Neuronal stem cell (in vitro differentiated cells): ENCODE measurements at regions not wholly inside any gene's neighbourhood (a gene's known extent, or its start where the extent isn't known, plus 50 kb on each side); places are given as distances from the start of the nearest gene placed in this dataset.

ENCODE experiments used
- DNase-seq: peaks from one replicate; pipeline ENCODE4 v3.0.0-alpha.2; 2013; ENCODE audit warnings: low spot score
- H2AFZ ChIP-seq: one replicate; pipeline ENCODE4 v1.6.1; 2013; ENCODE audit warnings: mild to moderate bottlenecking, low read length, inconsistent platforms
- H2AK5ac ChIP-seq: 2 replicates; pipeline ENCODE4 v1.6.1; 2013; ENCODE audit warnings: low read depth, mild to moderate bottlenecking, inconsistent platforms, low read length, moderate library complexity, mixed read lengths
- H2BK120ac ChIP-seq: 2 replicates; pipeline ENCODE4 v1.6.1; 2013; ENCODE audit warnings: low read depth, mild to moderate bottlenecking, inconsistent platforms, low read length, moderate library complexity, mixed read lengths
- H2BK12ac ChIP-seq: one replicate; pipeline ENCODE4 v1.6.1; 2013; ENCODE audit warnings: low read length, inconsistent platforms
- H2BK15ac ChIP-seq: 2 replicates; pipeline ENCODE4 v1.6.1; 2013; ENCODE audit warnings: mild to moderate bottlenecking, low read length, inconsistent platforms, mixed read lengths
- H2BK5ac ChIP-seq: one replicate; pipeline ENCODE4 v1.6.1; 2013; ENCODE audit warnings: inconsistent platforms, mild to moderate bottlenecking, low read length, moderate library complexity
- H3K14ac ChIP-seq: one replicate; pipeline ENCODE4 v1.6.1; 2013; ENCODE audit warnings: low read length, inconsistent platforms
- H3K18ac ChIP-seq: 2 replicates; pipeline ENCODE4 v1.6.1; 2013; ENCODE audit warnings: low read length, inconsistent platforms
- H3K23ac ChIP-seq: 2 replicates; pipeline ENCODE4 v1.6.1; 2013; ENCODE audit warnings: low read depth, mild to moderate bottlenecking, mixed read lengths, low read length, inconsistent platforms; ENCODE audit not compliant: poor library complexity
- H3K27ac ChIP-seq: replicated peaks from 3 replicates; pipeline ENCODE4 v1.5.1; 2013; ENCODE audit warnings: low read length, inconsistent platforms
- H3K27me3 ChIP-seq, 3 experiments: 2 replicates each; pipeline ENCODE4 v1.6.1; 2013; ENCODE audit warnings: low read length in 3 of 3, mild to moderate bottlenecking in 2 of 3, inconsistent platforms in 1 of 3, low read depth in 1 of 3, mixed read lengths in 1 of 3, moderate library complexity in 1 of 3; ENCODE audit not compliant: control insufficient read depth in 3 of 3, insufficient read depth in 3 of 3
- H3K36me3 ChIP-seq, 2 donors: replicated peaks in 1 of 2; 2 replicates each; pipeline ENCODE4 v1.6.1; 2013; ENCODE audit warnings: low read length in 2 of 2; ENCODE audit not compliant: control insufficient read depth in 2 of 2, insufficient read depth in 2 of 2
- H3K4ac ChIP-seq: 2 replicates; pipeline ENCODE4 v1.6.1; 2013; ENCODE audit warnings: inconsistent platforms, mild to moderate bottlenecking, low read length, moderate library complexity
- H3K4me1 ChIP-seq, 2 donors: 1 replicate in 1 of 2; 2 replicates in 1 of 2; pipeline ENCODE4 v1.6.1; 2013; ENCODE audit warnings: low read length in 2 of 2, low read depth in 1 of 2; ENCODE audit not compliant: control insufficient read depth in 2 of 2, insufficient read depth in 1 of 2
- H3K4me2 ChIP-seq: one replicate; pipeline ENCODE4 v1.6.1; 2013; ENCODE audit warnings: mild to moderate bottlenecking, low read length, inconsistent platforms; ENCODE audit not compliant: insufficient read depth, poor library complexity, severe bottlenecking
- H3K4me3 ChIP-seq, 2 donors: 2 replicates each; pipeline ENCODE4 v1.5.1; 2013; ENCODE audit warnings: low read length in 2 of 2, mild to moderate bottlenecking in 2 of 2, inconsistent platforms in 1 of 2, moderate library complexity in 1 of 2
- H3K79me1 ChIP-seq: one replicate; pipeline ENCODE4 v1.6.1; 2013; ENCODE audit warnings: low read depth, mild to moderate bottlenecking, inconsistent platforms, low read length, moderate library complexity
- H3K9ac ChIP-seq: one replicate; pipeline ENCODE4 v1.6.1; 2013; ENCODE audit warnings: mild to moderate bottlenecking, low read depth, low read length, inconsistent platforms; ENCODE audit not compliant: poor library complexity
- H3K9me3 ChIP-seq, 2 donors: replicated peaks in 1 of 2; 2 replicates each; pipeline versions ENCODE3 to v1.6.1; 2013; ENCODE audit warnings: low read length in 2 of 2, mild to moderate bottlenecking in 2 of 2, inconsistent platforms in 1 of 2, low read depth in 1 of 2, mixed read lengths in 1 of 2, moderate library complexity in 1 of 2; ENCODE audit not compliant: control insufficient read depth in 2 of 2, insufficient read depth in 1 of 2
- H4K8ac ChIP-seq: one replicate; pipeline ENCODE4 v1.6.1; 2013; ENCODE audit warnings: low read depth, mild to moderate bottlenecking, inconsistent platforms, low read length, moderate library complexity
- H4K91ac ChIP-seq: one replicate; pipeline ENCODE4 v1.6.1; 2013; ENCODE audit warnings: low read length, low read depth, mild to moderate bottlenecking, inconsistent platforms; ENCODE audit not compliant: poor library complexity
- WGBS, 2 donors: extraction: QIAGEN DNeasy Blood & Tissue Kit; methylation state at CpG; one replicate each; pipeline ENCODE4 v1.1.7; 2013; ENCODE audit warnings: missing lambda C conversion rate in 2 of 2, mixed read lengths in 1 of 2; ENCODE audit not compliant: insufficient read length in 2 of 2, insufficient replicate concordance in 1 of 2; ENCODE audit errors: extremely low coverage in 2 of 2; 5-methylcytosine and 5-hydroxymethylcytosine counted together

DNA sequence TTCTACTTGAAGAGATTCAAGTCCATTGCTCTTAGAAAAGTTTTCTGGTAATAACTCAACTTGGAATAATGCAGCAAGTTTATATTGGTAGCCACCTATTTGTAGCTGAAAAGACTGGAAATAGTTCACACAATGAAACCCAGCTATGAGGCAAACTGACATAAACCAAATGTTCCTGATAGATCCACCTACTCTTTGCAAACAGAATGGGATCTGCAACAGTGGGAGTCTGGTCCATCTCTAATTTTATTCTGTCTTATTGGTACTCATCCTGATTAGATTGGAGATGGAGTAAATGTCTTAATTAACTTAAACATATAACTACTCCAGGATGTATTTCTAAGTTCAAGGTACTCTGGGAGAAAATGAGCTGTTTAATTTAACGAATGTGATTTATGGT is 438.0 kb downstream of the OLFM4 start:
- no peak overlapping the region for H3K14ac ChIP-seq
- H4K8ac ChIP-seq = no peak overlapping the region
- no peak overlapping the region for H2BK5ac ChIP-seq
- WGBS, 2 donors = no CpG with 5 or more reads among the region's 1 CpG
- H3K4me3 ChIP-seq = no peak overlapping the region
- H3K79me1 ChIP-seq = no peaks in the 10 kb centered on the region
- H2BK12ac ChIP-seq = no peak overlapping the region
- H2AFZ ChIP-seq = no peak overlapping the region
- H3K18ac ChIP-seq = no peak overlapping the region
- no peak overlapping the region for H3K27ac ChIP-seq
- no peak overlapping the region for H3K4me2 ChIP-seq
- no peak overlapping the region for H2BK15ac ChIP-seq
- no peak overlapping the region for H4K91ac ChIP-seq
- no peak overlapping the region for H2AK5ac ChIP-seq
- H3K9ac ChIP-seq = no peak overlapping the region
- H2BK120ac ChIP-seq = no peak overlapping the region
- no peak for DNase-seq
- H3K4me1 ChIP-seq = no peaks in the 10 kb centered on the region
- H3K23ac ChIP-seq = no peak overlapping the region
- H3K36me3 ChIP-seq = no peaks in the 10 kb centered on the region
- no peak overlapping the region for H3K4ac ChIP-seq
- H3K27me3 ChIP-seq = no peaks in the 10 kb centered on the region
- H3K9me3 ChIP-seq = peaks cover 0 to 3% of the 10 kb centered on the region in 2 donors

DNA sequence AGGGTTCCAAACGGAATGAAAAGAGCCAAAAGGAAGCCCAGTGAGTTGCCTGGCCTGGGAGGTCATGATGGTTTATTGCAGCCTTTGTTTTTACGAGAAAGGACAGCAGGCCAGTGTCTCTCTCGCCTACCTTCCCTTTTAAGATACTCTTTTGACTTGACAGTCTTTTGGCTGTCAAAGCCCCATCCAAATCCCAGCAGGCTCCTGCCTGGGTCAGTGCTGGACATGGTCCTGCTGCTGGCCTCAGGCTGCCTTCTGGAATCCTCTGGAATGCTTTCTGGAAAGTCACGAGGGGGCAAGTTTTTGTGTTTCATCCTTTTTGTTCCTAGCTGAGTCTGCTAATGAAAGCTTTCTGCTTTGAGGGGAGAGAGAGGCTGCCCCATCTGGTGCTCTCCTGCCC is 444.8 kb downstream of the OLFM4 start:
- Histone ChIP-seq H3K9me3 (peaks cover 0 to 5% of the 10 kb centered on the region in 2 donors), H3K27ac (peak overlapping the region; percentile 22)

DNA sequence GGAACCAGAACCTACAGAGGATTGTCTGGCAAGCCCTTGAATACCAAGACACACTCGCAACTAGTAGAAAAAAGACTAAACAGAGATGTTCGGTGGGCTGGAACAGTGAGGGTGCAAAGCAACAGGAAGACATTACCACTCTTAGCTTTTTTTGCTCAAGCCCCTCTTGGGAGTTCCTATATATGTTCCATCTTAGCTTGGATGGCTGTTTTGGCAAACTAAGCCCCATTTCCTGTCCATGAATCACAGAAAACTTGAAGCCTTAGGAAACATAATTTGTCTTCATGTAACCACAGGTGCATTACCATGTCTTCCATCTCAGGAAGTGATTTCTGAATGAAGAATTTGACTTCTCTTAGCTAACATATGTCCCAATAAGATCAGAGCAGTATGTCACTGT is 446.3 kb downstream of the OLFM4 start:
- Histone ChIP-seq H4K91ac (no peak overlapping the region), H2AFZ (peak overlapping the region; percentile 41), H3K14ac (no peak overlapping the region), H3K79me1 (no peaks in the 10 kb centered on the region), H3K23ac (no peak overlapping the region), H3K4me1 (peaks cover 0 to 30% of the 10 kb centered on the region in 2 donors), H2AK5ac (no peak overlapping the region), H3K18ac (no peak overlapping the region), H3K9me3 (peaks cover 0 to 10% of the 10 kb centered on the region in 2 donors), H3K27ac (no peak overlapping the region), H3K4ac (no peak overlapping the region), H4K8ac (no peak overlapping the region), H2BK5ac (no peak overlapping the region), H3K4me2 (no peak overlapping the region), H3K4me3 (no peak overlapping the region), H2BK15ac (no peak overlapping the region), H3K9ac (no peak overlapping the region), H2BK120ac (no peak overlapping the region), H3K27me3 (no peaks in the 10 kb centered on the region), H3K36me3 (no peaks in the 10 kb centered on the region), H2BK12ac (no peak overlapping the region)
- WGBS, 2 donors = no CpG with 5 or more reads among the region's 2 CpGs
- DNase-seq = no peak

More for the DNA sequence above, 444.8 kb downstream of the OLFM4 start:
- H2BK5ac ChIP-seq = no peak overlapping the region
- no peak overlapping the region for H2BK12ac ChIP-seq
- H2BK120ac ChIP-seq = no peak overlapping the region
- H3K27me3 ChIP-seq = no peaks in the 10 kb centered on the region
- no peaks in the 10 kb centered on the region for H3K79me1 ChIP-seq
- H2AFZ ChIP-seq = no peak overlapping the region
- no peak overlapping the region for H2BK15ac ChIP-seq
- H3K9ac ChIP-seq = no peak overlapping the region
- no CpG with 5 or more reads among the region's 4 CpGs for WGBS, 2 donors
- DNase-seq = no peak
- no peak overlapping the region for H3K14ac ChIP-seq
- no peaks in the 10 kb centered on the region for H3K36me3 ChIP-seq
- no peak overlapping the region for H3K4ac ChIP-seq
- H3K18ac ChIP-seq = no peak overlapping the region
- H3K4me2 ChIP-seq = no peak overlapping the region
- no peak overlapping the region for H2AK5ac ChIP-seq
- no peak overlapping the region for H4K8ac ChIP-seq
- H4K91ac ChIP-seq = no peak overlapping the region
- H3K4me3 ChIP-seq = no peak overlapping the region
- peaks cover 0 to 30% of the 10 kb centered on the region in 2 donors for H3K4me1 ChIP-seq
- H3K23ac ChIP-seq = no peak overlapping the region

DNA sequence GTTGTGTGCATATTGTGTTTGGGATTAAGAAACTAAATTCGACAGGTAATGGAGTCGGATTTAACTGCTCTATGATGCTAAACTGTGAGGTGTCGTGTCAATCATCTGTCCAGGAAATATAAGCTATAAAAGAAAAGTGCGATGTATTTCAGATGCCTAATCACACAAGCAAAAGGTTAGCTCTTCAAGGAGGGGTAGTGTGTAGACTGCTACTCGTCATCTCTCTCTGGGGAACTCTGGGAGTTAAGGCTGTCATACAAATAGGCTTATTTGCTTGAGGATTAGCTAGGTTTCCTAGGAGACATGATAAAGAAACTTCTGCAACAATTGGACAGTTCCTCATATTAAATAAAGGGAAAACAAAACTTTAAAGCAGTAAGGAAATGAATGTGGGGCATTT is 462.1 kb downstream of the OLFM4 start:
- H2AK5ac ChIP-seq = no peak overlapping the region
- no peak overlapping the region for H4K8ac ChIP-seq
- no peak overlapping the region for H3K9ac ChIP-seq
- no peak overlapping the region for H2BK5ac ChIP-seq
- no peaks in the 10 kb centered on the region for H3K36me3 ChIP-seq
- peak overlapping the region; percentile 39 for H2AFZ ChIP-seq
- no peaks in the 10 kb centered on the region for H3K79me1 ChIP-seq
- H3K14ac ChIP-seq = no peak overlapping the region
- H2BK12ac ChIP-seq = no peak overlapping the region
- no peak overlapping the region for H2BK120ac ChIP-seq
- no peak overlapping the region for H4K91ac ChIP-seq
- WGBS, 2 donors = no CpG with 5 or more reads among the region's 5 CpGs
- H3K4me1 ChIP-seq = peaks cover 4 to 12% of the 10 kb centered on the region in 2 donors
- no peak for DNase-seq
- H3K4me2 ChIP-seq = no peak overlapping the region
- H2BK15ac ChIP-seq = no peak overlapping the region
- no peak overlapping the region for H3K27ac ChIP-seq
- no peak overlapping the region for H3K18ac ChIP-seq
- H3K27me3 ChIP-seq = no peaks in the 10 kb centered on the region
- peaks cover 0 to 2% of the 10 kb centered on the region in 2 donors for H3K9me3 ChIP-seq
- H3K4me3 ChIP-seq = no peak overlapping the region
- H3K4ac ChIP-seq = no peak overlapping the region
- H3K23ac ChIP-seq = no peak overlapping the region
